ENCODE measurements at regions not wholly inside any gene's neighbourhood (a gene's known extent, or its start where the extent isn't known, plus 50 kb on each side); places are given as distances from the start of the nearest gene placed in this dataset.

DNA sequence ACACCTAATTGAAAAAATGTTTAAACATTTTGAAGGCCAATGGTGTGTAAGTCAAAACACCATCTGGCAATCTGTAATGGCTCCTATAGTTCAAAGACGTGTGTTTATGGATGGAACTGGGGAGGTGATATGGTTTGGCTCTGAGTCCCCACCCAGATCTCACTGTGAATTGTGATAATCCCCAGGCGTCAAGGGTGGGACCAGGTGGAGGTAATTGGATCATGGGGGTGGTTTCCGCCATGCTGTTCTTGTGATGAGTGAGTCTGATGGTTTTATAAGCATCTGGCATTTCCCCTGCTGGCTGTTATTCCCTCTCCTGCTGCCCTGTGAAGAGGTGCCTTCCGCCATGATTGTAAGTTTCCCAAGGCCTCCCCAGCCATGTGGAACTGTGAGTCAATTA lies 52.2 kb downstream of the ADRA2C start:
- intact Hi-C loops (cut with micrococcal nuclease): no loop called here

DNA sequence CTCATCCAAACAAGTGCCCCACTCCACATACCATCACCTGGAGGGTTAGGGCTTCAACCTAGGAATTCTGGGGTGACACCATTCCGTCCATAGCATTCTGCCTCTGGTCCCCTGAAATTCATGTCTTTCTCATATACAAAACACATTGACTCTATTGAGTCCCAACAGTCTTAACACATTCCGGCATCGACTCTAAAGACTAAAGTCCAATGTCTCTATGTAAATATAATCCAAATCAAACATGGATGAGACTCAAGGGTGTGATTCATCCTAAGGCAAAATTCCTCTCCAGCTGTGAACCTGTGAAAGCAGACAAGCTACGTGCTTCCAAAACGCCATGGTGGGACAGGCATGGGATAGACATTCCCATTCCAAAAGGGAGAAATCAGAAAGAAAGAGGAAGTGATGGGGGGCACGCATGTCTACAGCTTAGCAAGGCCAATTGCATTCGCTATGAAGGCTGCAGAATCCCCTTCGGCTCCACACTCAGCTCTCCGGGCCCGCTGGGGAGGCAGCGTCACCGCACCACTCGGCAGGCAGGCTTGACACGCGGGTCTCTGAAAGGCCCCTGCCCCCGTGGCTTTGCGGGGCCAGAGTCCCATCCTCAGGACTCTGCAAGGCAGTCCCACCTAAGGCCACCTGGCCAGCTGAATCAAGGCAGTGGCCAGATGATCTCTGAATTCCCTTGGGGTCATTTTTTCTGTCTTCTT lies 53.2 kb downstream of the ADRA2C start:
- intact Hi-C loops (cut with micrococcal nuclease): no loop called here

GRCh38 chr4:3820016-3820805 lies 54.0 kb downstream of the ADRA2C start:
- intact Hi-C loops (cut with micrococcal nuclease): no loop called here

GRCh38 chr4:3820806-3821579 lies 54.8 kb downstream of the ADRA2C start:
- intact Hi-C loops (cut with micrococcal nuclease): no loop called here

DNA sequence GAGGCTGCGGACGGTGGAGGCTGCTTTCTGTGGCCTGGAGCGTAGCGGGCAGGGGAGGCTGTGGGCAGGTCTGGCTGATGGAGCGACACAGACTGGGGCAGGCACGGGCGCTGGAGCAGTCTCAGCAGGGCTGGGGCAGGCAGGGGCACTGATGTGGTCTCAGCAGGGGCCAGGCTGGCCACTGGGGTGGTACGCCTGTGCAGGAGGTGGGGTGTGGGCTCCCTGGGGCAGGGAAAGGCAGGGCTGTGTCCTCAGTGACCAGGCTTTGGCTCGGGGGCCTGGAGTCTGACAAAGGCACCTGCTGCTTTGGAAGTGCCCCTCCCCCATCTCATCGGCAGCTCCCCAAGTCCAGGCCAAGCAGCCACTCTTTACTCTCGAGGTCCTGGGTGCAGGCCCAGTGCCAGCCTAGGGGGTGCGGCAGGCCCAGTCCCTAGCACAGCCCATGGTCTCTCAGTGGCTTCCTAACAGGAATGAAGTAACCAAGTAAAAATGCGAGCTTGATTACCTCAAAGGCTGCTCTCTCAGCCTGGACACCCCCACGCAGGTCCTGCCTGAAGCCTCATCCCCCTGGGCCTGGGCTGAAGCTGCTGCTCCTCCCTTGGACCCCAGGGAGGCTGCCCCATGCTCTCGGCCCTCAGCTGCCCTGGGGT lies 55.5 kb downstream of the ADRA2C start:
- intact Hi-C loops (cut with micrococcal nuclease): no loop called here

DNA sequence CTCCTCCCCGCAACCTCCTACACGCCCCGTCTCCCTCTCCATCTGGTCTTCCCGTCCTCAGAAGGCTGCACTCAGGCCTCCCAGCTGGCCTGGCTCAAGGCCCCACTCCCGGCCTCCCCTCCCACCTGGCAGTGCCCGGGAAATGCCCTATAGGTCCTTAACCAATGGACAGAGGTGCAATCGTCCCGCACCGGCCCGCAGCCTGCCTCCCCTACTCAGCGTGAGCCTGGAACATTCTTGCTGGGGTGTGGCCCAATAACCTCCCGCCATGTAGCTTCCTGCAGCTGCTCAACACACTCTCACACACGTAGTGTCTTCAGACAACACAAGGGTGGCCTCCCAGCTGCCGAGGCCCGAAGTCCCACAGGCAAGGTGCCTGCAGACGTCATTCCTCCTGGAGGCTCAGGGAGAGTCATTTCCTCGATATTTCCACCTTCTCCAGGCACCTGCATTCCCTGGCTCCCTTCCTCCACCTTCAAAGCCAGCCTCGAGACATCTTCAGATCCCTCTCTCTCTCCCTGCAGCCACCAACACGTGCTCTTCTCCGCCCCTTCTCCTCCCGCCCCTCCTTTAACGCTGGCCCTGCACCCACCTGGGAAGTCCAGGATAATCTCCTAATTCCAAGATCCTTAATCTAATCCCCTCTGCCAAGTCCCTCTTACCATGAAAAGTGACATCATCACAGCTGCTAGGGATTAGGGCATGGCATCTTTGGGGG lies 56.2 kb downstream of the ADRA2C start:
- intact Hi-C loops (cut with micrococcal nuclease): no loop called here

DNA sequence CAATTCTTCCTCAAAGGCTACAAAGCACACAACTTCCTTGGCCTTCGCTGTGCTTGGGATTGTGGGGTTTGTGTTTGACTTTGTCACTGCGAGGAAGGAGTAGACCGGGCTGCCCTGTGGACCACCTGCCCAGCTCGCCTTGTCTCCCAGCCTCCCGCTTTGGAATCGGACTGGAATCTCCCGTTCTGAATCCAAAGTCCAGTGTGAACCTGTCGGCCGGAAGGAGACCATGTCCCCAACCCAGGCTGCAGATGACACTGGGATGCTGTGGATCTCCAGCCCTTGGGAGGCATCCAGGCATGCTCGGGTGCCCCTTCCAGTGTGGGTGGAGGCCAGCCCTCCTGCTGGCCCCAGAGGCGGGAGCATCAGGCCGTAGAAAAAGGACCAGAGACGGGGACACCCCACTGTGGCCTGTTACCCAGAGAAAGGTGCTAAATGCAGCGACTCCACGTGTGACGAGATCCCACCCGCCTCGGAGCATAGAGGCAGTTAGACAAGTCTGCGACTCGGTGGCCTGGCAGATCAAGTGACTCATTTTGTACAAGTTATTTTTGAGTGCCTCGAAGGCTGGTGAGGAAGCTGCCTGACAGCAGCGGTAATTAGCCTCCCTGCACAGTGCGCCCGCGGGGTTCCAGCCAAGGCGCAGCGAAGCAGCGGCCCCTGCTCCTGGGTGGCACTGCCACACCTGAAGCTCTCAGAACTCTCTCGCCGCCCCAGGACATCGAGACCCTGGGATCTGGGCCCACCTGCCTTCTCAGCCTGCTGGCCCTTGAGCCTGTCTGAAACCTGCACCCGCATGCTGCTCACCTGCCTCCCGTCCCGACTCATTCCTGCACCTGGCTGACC lies 57.5 kb downstream of the ADRA2C start:
- intact Hi-C loops (cut with micrococcal nuclease): no loop called here

DNA sequence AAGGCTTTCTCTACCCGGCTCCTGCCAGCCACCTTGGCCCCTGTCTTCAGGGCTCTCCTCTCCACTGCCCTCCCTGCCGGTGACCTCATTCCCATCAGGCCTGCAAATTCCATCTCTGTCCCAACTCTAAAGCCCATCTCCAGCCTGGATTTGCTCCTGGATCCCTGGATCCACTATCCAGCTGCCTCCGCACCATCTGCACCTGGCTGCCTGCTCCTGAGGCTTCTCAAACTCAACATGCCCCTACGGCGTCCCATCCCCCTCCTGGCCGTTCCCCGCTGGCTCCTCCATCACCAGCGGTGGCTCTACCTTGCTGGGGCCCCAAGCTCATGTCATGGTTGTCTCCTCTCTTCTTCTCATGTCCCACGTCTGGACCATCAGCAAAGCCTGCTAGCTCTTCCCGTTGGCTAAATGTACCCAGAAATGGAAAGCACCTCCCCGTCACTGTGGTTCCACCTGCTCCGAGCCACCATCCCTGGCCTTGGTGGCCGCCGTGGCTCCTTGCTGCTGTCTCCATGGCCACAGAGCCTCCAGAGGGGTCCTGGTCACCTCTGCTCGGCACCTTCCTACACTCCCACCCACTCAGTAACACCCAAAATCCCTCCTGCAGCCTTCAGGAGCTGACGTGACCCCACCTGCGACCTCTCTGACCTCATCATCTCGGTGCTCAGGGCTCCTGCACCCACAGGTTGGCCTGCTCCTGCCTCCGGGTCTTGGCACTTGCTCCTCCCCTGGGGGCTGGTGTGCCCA lies 58.5 kb downstream of the ADRA2C start:
- intact Hi-C loops (cut with micrococcal nuclease): no loop called here

DNA sequence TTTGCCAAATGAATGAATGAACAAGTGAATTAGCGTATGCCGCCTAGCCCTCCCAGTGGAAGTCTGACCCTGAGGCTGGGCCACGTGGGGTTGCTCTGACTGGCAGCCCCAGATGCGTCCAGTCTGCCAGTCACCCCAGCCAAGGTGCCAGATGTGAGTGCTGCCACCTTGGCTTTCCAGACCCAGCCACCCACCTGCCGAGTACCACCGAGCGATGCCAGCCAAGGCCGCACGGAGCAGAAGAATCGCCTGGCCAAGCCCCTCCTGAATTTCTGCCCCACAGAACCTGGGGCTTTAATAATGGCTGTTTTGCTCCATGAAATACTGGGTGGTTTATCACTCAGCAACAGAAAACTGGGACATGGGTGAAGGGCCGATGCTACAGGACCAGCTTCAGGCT lies 59.3 kb downstream of the ADRA2C start:
- intact Hi-C loops (cut with micrococcal nuclease): no loop called here

DNA sequence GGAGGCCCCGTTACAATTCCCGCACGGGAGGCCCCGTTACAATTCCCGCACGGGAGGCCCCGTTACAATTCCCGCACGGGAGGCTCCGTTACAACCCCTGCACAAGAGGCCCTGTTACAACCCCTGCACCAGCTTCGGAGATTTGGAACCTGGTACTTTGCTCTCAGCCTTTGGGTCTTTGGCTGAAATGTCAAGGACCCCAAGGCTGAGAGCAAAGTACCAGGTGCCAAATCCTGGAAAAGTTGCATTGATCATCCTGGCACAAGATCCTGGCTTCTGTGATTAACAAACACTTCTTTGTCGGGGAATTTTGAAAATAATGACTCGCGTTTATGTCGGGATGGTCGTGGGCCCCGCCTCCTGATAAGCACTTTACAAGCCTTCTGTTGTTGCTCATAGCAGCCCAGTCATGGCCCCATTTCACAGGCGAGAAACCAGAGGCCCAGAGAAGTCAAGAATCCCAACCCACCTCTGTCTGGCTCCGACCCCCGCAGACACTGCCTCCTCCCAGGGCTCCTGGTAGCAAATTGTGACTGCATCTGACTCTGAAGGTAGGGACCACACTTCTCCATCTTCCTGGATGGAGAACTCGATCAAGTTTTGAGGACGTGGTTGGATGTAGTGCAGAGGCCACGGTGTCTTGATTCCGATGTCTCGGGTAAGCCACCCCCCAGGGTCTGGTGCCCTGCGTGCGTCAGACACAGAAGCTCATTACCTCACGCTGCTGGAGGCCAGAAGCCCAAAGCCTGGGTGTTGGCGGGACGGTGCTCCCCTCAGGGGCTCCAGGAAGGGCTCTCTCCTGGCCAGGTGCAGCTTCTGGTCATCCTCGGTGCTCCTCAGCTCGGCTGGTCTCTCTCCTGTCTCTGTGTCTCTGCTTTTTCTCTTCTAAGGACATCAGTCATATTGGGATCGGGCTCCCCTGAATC lies 60.3 kb downstream of the ADRA2C start:
- intact Hi-C loops (cut with micrococcal nuclease): no loop called here

DNA sequence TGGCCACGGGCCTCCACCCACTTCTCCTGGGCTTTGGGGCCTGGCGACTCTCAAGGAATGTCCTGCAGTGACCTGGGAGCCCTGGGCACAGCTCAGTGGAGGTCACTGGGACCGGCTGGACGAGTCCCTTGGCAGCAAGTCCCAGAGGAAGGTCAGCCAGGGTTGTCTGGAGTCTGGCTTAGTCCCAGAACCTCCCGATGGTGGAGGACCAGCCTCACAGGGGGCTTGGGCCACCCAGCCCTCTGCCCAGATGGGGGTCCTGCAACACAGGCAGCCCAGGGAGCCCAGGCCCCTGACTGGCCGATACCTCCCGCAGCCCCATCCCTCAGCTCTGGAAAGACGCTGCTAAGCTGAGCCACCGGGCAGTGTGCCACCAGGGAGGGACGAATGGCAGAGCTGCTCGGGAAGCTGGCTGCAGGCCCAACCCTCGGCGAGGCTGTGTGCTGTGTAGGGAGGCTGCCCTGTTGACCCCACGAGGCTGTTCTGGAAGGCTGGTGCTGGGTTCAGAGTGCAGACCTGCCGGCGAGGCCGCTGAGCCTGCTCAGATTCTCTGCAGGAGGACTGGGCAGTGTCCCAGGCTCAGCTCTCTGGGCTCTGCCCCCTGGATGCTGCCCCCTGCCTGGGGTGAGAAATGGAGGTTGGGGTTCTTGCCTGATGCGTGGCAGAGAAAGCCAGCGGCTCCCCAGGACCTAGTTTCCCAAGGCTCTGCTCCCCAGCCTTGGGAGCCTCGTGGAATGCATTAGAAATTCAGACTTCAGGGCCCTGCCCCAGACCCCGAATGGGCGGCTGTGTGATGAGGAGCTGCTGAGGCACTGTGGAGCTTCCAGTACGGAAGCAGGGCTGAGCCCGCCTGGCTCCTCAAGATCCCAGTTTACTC lies 61.7 kb downstream of the ADRA2C start:
- intact Hi-C loops (cut with micrococcal nuclease): no loop called here

- intact Hi-C loops (cut with micrococcal nuclease): no loop called here
Measured at GRCh38 chr4:3828546-3828945, 62.4 kb downstream of the ADRA2C start.

DNA sequence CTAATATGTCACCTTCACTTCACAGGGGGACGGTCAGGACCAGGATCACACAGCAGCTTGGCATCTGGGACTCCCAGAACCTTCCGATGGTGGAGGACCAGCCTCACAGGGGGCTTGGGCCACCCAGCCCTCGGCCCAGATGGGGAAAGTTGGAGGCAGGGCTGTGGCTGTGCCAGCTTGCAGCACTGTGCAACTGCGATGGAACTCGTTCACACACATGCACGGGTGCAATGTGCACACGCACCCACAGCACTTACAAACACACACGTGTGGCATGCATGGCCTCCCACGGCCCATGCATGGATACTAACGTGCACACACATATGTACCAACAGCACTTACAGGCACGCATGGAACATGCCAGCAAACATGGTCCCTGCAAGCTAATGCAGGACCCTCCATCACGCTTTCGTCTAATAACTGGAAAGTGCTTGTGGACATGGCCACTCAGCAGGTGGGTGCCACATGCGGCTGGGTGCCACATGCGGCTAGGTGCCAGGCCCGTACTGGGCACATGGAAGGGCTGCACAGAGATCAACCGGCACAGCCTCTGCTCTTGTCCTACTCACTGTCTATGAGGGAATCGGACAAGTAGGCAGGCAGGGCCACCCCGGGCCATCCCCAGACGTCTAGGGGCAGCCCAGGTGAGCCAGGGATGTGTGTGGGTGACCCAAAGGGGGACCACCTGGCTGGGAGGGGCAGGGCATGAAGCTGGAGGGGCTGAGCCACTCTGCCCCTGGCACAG lies 63.2 kb downstream of the ADRA2C start:
- intact Hi-C loops (cut with micrococcal nuclease): no loop called here

GRCh38 chr4:3829956-3830773 lies 64.0 kb downstream of the ADRA2C start:
- intact Hi-C loops (cut with micrococcal nuclease): no loop called here

DNA sequence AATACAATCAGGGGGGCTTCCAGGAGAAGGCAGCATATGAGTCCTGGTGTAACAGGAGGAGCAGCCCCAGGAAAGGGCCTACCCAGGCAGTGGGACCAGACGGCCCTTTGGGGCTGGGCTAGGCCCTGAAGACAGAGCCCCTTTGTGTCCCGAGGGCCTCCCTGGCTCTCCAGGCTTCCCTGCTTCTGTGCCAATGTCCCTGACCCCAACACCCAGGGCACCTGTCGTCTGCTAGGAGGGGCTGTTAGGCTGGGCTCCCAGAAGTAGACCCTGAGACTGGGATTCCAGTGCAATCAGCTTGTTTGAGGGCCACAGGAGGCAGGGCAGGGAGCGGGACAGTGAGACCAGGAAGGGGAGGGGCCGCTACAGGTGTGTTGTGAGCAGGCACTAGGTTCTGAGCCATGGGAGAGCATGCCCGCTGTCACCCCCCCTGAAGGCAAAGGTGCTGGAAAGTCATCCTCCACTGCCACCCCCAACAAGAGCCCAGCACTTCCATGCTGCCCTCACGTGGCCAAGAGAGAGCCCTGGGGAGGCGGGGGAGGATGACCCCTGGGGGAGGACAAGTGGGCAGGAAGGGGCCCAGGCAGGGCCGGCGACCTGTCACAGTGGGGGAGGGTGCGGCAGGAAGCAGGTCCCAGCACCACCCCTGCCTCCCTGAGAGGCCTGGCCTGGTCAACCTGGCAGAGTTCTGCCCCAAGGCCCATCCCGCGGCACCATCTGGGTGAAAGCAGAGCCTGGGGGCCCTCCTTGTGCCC lies 64.8 kb downstream of the ADRA2C start:
- intact Hi-C loops (cut with micrococcal nuclease): no loop called here

Data from T-helper 1 cell treated with Interleukin-12 subunit alpha and Interleukin-12 subunit beta and Interleukin-4 antibody, amounts not matched to agents 30 ng/mL and 1 ng/mL, for 36 hours (primary cell).